GM12878 (cell line): ENCODE measurements at regions not wholly inside any gene's neighbourhood (a gene's known extent, or its start where the extent isn't known, plus 50 kb on each side); places are given as distances from the start of the nearest gene placed in this dataset.

Experiments
- ATAC-seq: fragments of 200-7000 bp; cut with Tn5 transposase; 3 replicates; pipeline ENCODE4 v1.9.1; 2020; ENCODE audit warnings: mild to moderate bottlenecking, moderate library complexity
- BruUV-seq: library from RNA; stranded (reverse); fragments of 400-500 nt; replicated peaks from 2 replicates; lab custom pipeline; 2021; lab: Mats Ljungman, UMichigan
- CTCF ChIA-PET: fragments of 300-600 bp; sonication (Branson Sonifier 250); formaldehyde crosslinking; extraction: SDS; loops from one replicate; lab custom pipeline; 2021; ENCODE audit warnings: inconsistent platforms; lab: Yijun Ruan, JAX
- POLR2A ChIA-PET: fragments of 350-600 bp; formaldehyde crosslinking; extraction: SDS; loops from one replicate; lab custom pipeline; 2021; ENCODE audit warnings: inconsistent platforms; lab: Charles Lee
- RAD21 ChIA-PET: fragments of 300-600 bp; sonication (Branson Sonifier 250); formaldehyde crosslinking; loops from one replicate; lab custom pipeline; 2023; ENCODE audit warnings: antibody characterized with exemption; ENCODE audit not compliant: unreplicated experiment; lab: Charles Lee
- SMC1A ChIA-PET: fragments of 300-600 bp; sonication (Branson Sonifier 250); formaldehyde crosslinking; loops from one replicate; lab custom pipeline; 2023; ENCODE audit not compliant: unreplicated experiment, uncharacterized antibody; lab: Charles Lee
- DNase-seq: peaks from one replicate; pipeline ENCODE4 v3.0.0-alpha.2; 2011; ENCODE audit warnings: low read depth, low spot score
- FAIRE-seq: peaks from 3 replicates; lab custom pipeline; 2011; peaks lifted over from hg19 to GRCh38; lab: Jason Lieb, UNC
- H2AFZ ChIP-seq: 2 replicates; pipeline ENCODE4 v1.6.0; 2011; ENCODE audit warnings: low read depth, low read length, control low read depth; ENCODE audit not compliant: control insufficient read depth
- H3K27ac ChIP-seq: 2 replicates; pipeline ENCODE4 v1.5.1; 2011; ENCODE audit warnings: control low read depth; ENCODE audit not compliant: control insufficient read depth, insufficient read depth
- H3K27me3 ChIP-seq, 2 experiments: replicated peaks in 1 of 2; 2 replicates each; pipeline versions ENCODE4 v1.6.0 to v1.6.1; 2011; ENCODE audit warnings: low read length in 1 of 2; ENCODE audit not compliant: control insufficient read depth in 2 of 2, insufficient read depth in 2 of 2
- H3K36me3 ChIP-seq, 2 experiments: 2 replicates each; pipeline ENCODE4 v1.5.1; 2011; ENCODE audit warnings: low read length in 1 of 2; ENCODE audit not compliant: control insufficient read depth in 2 of 2, insufficient read depth in 2 of 2
- H3K4me1 ChIP-seq: 2 replicates; pipeline ENCODE4 v1.6.1; 2011; ENCODE audit warnings: mild to moderate bottlenecking, low read length, moderate library complexity, mixed read lengths; ENCODE audit not compliant: control insufficient read depth, insufficient read depth
- H3K4me2 ChIP-seq: 2 replicates; pipeline ENCODE4 v1.6.0; 2011; ENCODE audit warnings: control low read depth; ENCODE audit not compliant: control insufficient read depth, insufficient read depth
- H3K4me3 ChIP-seq: fragments of 200-600 bp; sonication (generic); 2 replicates; pipeline ENCODE4 v1.5.1; 2016
- H3K79me2 ChIP-seq: 2 replicates; pipeline ENCODE4 v1.6.0; 2011; ENCODE audit warnings: low read length; ENCODE audit not compliant: control insufficient read depth, insufficient read depth
- H3K9ac ChIP-seq: 2 replicates; pipeline ENCODE4 v1.8.0; 2011; ENCODE audit warnings: low read length, control low read depth, mixed read lengths; ENCODE audit not compliant: control insufficient read depth, insufficient read depth
- H3K9me3 ChIP-seq: replicated peaks from 3 replicates; pipeline ENCODE4 v1.5.1; 2011; ENCODE audit warnings: mild to moderate bottlenecking, low read length; ENCODE audit not compliant: control insufficient read depth, insufficient read depth
- H4K20me1 ChIP-seq: 2 replicates; pipeline ENCODE4 v1.6.0; 2011; ENCODE audit not compliant: control insufficient read depth, insufficient read depth
- ASH2L ChIP-seq: fragments of 300-600, 200-600 bp; sonication (generic); IDR thresholded peaks from 2 replicates; pipeline ENCODE4 v1.6.1; 2017; ENCODE audit warnings: low read depth, mild to moderate bottlenecking, borderline replicate concordance
- BHLHE40 ChIP-seq, 2 experiments: fragments of 450-650 bp in 1 of 2; IDR thresholded peaks; 2 replicates each; pipeline ENCODE4 v1.6.1; 2011 to 2017; ENCODE audit warnings: low read depth in 2 of 2, borderline replicate concordance in 1 of 2, improper control_type of control experiment in 1 of 2, low read length in 1 of 2, mild to moderate bottlenecking in 1 of 2
- BRCA1 ChIP-seq: IDR thresholded peaks from 2 replicates; pipeline ENCODE4 v1.6.1; 2011; ENCODE audit warnings: low read depth, low read length, improper control_type of control experiment
- CBX3 ChIP-seq: fragments of 200-600 bp; sonication (generic); IDR thresholded peaks from 2 replicates; pipeline ENCODE4 v1.6.1; 2016; ENCODE audit warnings: low read depth, borderline replicate concordance
- CREB1 ChIP-seq: IDR thresholded peaks from 2 replicates; pipeline ENCODE4 v1.6.1; 2012; ENCODE audit warnings: low read depth, mild to moderate bottlenecking, inconsistent platforms
- EGR1 ChIP-seq, 2 experiments: IDR thresholded peaks; 1 replicate in 1 of 2; 2 replicates in 1 of 2; pipeline ENCODE4 v1.6.1; 2011 to 2012; ENCODE audit warnings: low read depth in 2 of 2, low read length in 2 of 2, borderline replicate concordance in 1 of 2, mild to moderate bottlenecking in 1 of 2, moderate library complexity in 1 of 2
- KAT2A ChIP-seq: conservative IDR thresholded peaks from 2 replicates; pipeline ENCODE4 v1.6.1; 2011; ENCODE audit warnings: low read depth, low read length; ENCODE audit not compliant: control insufficient read depth
- NRF1 ChIP-seq: conservative IDR thresholded peaks from 2 replicates; pipeline ENCODE4 v1.6.1; 2011; ENCODE audit warnings: mild to moderate bottlenecking, low read depth, low read length, improper control_type of control experiment
- PAX8 ChIP-seq: fragments of 450-650 bp; IDR thresholded peaks from 2 replicates; pipeline ENCODE4 v1.6.1; 2017; ENCODE audit warnings: mild to moderate bottlenecking, moderate library complexity
- POLR2AphosphoS5 ChIP-seq: IDR thresholded peaks from 2 replicates; pipeline ENCODE4 v1.6.1; 2011; ENCODE audit warnings: mild to moderate bottlenecking, low read length, inconsistent platforms
- RAD51 ChIP-seq: fragments of 450-650 bp; IDR thresholded peaks from 2 replicates; pipeline ENCODE4 v1.6.1; 2016; ENCODE audit warnings: moderate library complexity, mild to moderate bottlenecking, inconsistent platforms
- STAT3 ChIP-seq: IDR thresholded peaks from 2 replicates; pipeline ENCODE4 v1.6.1; 2011; ENCODE audit warnings: low read depth, low read length, improper control_type of control experiment
- TCF12 ChIP-seq: IDR thresholded peaks from 2 replicates; pipeline ENCODE4 v1.6.1; 2011; ENCODE audit warnings: low read depth, mild to moderate bottlenecking, low read length
- ZNF274 ChIP-seq: IDR thresholded peaks from one replicate; pipeline ENCODE4 v1.8.0; 2011; ENCODE audit not compliant: insufficient read length, insufficient read depth
- WGBS: methylation state at CpG from one replicate; pipeline ENCODE4 v1.1.6; 2016; ENCODE audit warnings: low lambda C conversion rate; ENCODE audit not compliant: insufficient replicate concordance, insufficient coverage; ENCODE audit errors: missing lambda C conversion rate; 5-methylcytosine and 5-hydroxymethylcytosine counted together
- in situ Hi-C: fragments of 300-500 bp; cut with MboI; formaldehyde crosslinking; loops from 9 replicates; pipeline ENCODE4 v1.14.3; 2018; ENCODE audit warnings: mixed read lengths
- intact Hi-C: fragments of 100-400 bp; cut with micrococcal nuclease; formaldehyde crosslinking; loops from one replicate; pipeline ENCODE4 v1.14.2; 2022; ENCODE audit not compliant: unreplicated experiment
- TF ChIP-seq, protein P1 (sequence below): fragments of 450-650 bp; IDR thresholded peaks from 2 replicates; pipeline ENCODE4 v1.6.1; 2017; ENCODE audit warnings: low read depth, mild to moderate bottlenecking, moderate library complexity

DNA sequence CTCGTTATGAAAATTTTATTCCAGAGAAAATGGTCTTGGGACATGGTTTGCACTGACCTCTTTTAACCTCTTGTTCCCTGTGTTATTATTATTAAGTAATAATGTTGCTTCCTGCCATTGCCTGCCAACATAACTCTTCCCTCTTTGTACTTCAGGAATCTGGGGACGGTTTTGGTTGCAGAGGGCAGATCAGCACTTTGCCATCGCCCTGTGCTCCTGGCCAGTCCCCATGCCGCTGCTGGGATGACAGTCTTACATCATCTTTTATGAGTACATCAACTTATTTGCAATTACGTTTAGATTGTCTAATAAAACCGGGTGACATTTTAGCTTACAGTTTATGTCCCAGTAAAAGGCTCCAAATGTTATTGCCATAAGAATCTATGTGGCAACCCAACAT, 157.2 kb downstream of the CDH26 start:
- SMC1A ChIA-PET = no interaction called here
- H3K9me3 ChIP-seq = no peaks in the 10 kb centered on the region
- in situ Hi-C loops = no loop called here
- no peaks in the 10 kb centered on the region for H3K36me3 ChIP-seq
- whole genome bisulfite sequencing = 6% methylated on average over 6 of the region's 6 CpGs
- POLR2A ChIA-PET = no interaction called here
- no TSS peak for BruUV-seq
- no peaks in the 10 kb centered on the region for H3K79me2 ChIP-seq
- no peak for DNase-seq
- RAD21 ChIA-PET = no interaction called here
- H3K27ac ChIP-seq = no peak overlapping the region
- H3K9ac ChIP-seq = no peak overlapping the region
- no peak overlapping the region for H2AFZ ChIP-seq
- CTCF ChIA-PET = no interaction called here
- no peak for ATAC-seq
- 0 out of 4 replicates have a peak, but pooled peaks cover 0 to 4% of the 10 kb centered on the region in 2 experiments for H3K27me3 ChIP-seq
- intact Hi-C loops = no loop called here
- no peak overlapping the region for H3K4me2 ChIP-seq
- TF ChIP-seq TCF12 (no peak), CREB1 (no peak), ASH2L (no peak), RAD51 (no peak), NRF1 (no peak), KAT2A (no peak), POLR2AphosphoS5 (no peak), ZNF274 (no peak), BHLHE40 (IDR thresholded peaks at IDR 0.05; ENCODE audit: borderline replicate concordance in 1 of 2, low read depth in 2 of 2, low read length in 1 of 2) (no peak), EGR1 (IDR thresholded peaks at IDR 0.05; ENCODE audit: borderline replicate concordance in 1 of 2, low read depth in 2 of 2, low read length in 2 of 2) (no peak), CBX3 (no peak), PAX8 (no peak), STAT3 (no peak), BRCA1 (no peak)
- TF ChIP-seq, protein P1, sequence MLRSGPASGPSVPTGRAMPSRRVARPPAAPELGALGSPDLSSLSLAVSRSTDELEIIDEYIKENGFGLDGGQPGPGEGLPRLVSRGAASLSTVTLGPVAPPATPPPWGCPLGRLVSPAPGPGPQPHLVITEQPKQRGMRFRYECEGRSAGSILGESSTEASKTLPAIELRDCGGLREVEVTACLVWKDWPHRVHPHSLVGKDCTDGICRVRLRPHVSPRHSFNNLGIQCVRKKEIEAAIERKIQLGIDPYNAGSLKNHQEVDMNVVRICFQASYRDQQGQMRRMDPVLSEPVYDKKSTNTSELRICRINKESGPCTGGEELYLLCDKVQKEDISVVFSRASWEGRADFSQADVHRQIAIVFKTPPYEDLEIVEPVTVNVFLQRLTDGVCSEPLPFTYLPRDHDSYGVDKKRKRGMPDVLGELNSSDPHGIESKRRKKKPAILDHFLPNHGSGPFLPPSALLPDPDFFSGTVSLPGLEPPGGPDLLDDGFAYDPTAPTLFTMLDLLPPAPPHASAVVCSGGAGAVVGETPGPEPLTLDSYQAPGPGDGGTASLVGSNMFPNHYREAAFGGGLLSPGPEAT = no peak
- TF ChIP-seq, all 136 proteins: peak for 0
- H3K4me3 ChIP-seq = no peak overlapping the region
- no peak for FAIRE-seq
- no peaks in the 10 kb centered on the region for H3K4me1 ChIP-seq
- no peaks in the 10 kb centered on the region for H4K20me1 ChIP-seq
